ENCODE measurements at regions not wholly inside any gene's neighbourhood (a gene's known extent, or its start where the extent isn't known, plus 50 kb on each side); places are given as distances from the start of the nearest gene placed in this dataset.

- Histone ChIP-seq H3K27ac (no peak overlapping the region), H3K36me3 (no peaks in the 10 kb centered on the region), H3K4me3 (no peak overlapping the region), H3K27me3 (peaks cover 0 to 12% (median 0%) of the 10 kb centered on the region in 9 donors), H3K4me1 (no peaks in the 10 kb centered on the region), H3K9me3 (no peaks in the 10 kb centered on the region)
- WGBS, 4 donors = 89 to 93% (median 90%) methylated on average over 17 to 18 of the region's 18 CpGs
- no peak for TF ChIP-seq POLR2A (IDR thresholded peaks at IDR 0.05)
- TF ChIP-seq, protein P1, sequence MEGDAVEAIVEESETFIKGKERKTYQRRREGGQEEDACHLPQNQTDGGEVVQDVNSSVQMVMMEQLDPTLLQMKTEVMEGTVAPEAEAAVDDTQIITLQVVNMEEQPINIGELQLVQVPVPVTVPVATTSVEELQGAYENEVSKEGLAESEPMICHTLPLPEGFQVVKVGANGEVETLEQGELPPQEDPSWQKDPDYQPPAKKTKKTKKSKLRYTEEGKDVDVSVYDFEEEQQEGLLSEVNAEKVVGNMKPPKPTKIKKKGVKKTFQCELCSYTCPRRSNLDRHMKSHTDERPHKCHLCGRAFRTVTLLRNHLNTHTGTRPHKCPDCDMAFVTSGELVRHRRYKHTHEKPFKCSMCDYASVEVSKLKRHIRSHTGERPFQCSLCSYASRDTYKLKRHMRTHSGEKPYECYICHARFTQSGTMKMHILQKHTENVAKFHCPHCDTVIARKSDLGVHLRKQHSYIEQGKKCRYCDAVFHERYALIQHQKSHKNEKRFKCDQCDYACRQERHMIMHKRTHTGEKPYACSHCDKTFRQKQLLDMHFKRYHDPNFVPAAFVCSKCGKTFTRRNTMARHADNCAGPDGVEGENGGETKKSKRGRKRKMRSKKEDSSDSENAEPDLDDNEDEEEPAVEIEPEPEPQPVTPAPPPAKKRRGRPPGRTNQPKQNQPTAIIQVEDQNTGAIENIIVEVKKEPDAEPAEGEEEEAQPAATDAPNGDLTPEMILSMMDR (IDR thresholded peaks at IDR 0.05) = no peak
- intact Hi-C loops (cut with DNase I) = no loop called here
- DNase-seq (no peak), ATAC-seq (no peak)
Measured at GRCh38 chr22:49490692-49491091, 337.0 kb downstream of the BRD1 start.

DNA sequence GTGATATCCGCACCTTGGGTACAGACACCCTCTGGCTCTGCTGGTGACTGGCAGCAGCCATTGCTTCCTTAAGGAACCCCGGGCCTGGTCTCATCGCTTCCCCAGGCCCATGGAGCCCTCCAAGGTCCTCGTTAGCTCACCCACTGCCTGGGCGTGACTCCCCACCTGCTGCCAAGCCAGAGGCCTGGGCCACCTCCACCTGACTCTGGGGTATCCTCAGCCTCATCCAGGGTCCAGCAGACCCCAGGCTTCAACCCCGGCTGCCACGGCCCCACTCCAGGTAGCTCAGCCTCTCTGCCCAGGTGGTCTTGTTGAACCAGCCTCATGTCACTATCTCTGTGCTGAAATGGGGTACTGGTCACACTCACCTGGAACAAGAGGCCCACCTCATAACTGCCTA is 337.9 kb downstream of the BRD1 start:
- 94 to 97% (median 96%) methylated on average over 6 to 7 of the region's 7 CpGs for WGBS, 4 donors
- DNase-seq (no peak), ATAC-seq (no peak)
- no peak for TF ChIP-seq POLR2A (IDR thresholded peaks at IDR 0.05)
- TF ChIP-seq, protein P1 (IDR thresholded peaks at IDR 0.05) = no peak
- intact Hi-C loops (cut with DNase I) = no loop called here
- no peaks in the 10 kb centered on the region for H3K4me1 ChIP-seq
- H3K27ac ChIP-seq = no peak overlapping the region
- no peaks in the 10 kb centered on the region for H3K9me3 ChIP-seq
- H3K4me3 ChIP-seq = no peak overlapping the region
- H3K27me3 ChIP-seq = peaks cover 0 to 17% (median 0%) of the 10 kb centered on the region in 9 donors
- H3K36me3 ChIP-seq = no peaks in the 10 kb centered on the region

- Histone ChIP-seq H3K36me3 (no peaks in the 10 kb centered on the region), H3K4me3 (no peak overlapping the region), H3K27me3 (peaks cover 0 to 23% (median 0%) of the 10 kb centered on the region in 9 donors), H3K4me1 (no peaks in the 10 kb centered on the region), H3K9me3 (no peaks in the 10 kb centered on the region), H3K27ac (no peak overlapping the region)
- no peak for TF ChIP-seq POLR2A (IDR thresholded peaks at IDR 0.05)
- TF ChIP-seq, protein P1 (IDR thresholded peaks at IDR 0.05) = no peak
- DNase-seq (no peak), ATAC-seq (no peak)
- intact Hi-C loops (cut with DNase I) = no loop called here
- WGBS, 4 donors = 74 to 88% (median 81%) methylated on average over 7 to 10 of the region's 10 CpGs
Measured at GRCh38 chr22:49488943-49489342, 338.7 kb downstream of the BRD1 start.

DNA sequence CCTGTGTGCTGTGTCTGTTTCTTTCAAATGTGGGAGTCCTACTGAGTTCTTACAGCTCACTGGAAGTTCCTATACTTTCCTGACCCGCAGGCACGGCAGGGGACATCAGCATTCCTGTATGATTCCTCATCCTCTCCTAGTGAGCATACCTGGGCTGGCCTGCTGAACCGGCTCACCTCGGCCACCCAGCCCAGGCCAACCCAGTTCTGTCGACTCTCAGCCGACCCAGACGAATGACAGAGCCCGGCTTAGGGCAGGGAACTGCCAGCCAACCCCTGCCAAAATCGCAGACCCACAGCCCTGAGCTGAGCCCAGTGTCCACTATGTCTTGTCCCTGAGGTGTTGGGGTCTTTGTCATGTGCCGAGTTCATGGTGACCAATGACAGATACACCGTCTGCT is 339.7 kb downstream of the BRD1 start:
- no peak overlapping the region for H3K4me3 ChIP-seq
- TF ChIP-seq POLR2A (IDR thresholded peaks at IDR 0.05) = no peak
- TF ChIP-seq, protein P1 (IDR thresholded peaks at IDR 0.05) = no peak
- intact Hi-C loops (cut with DNase I) = no loop called here
- no peaks in the 10 kb centered on the region for H3K36me3 ChIP-seq
- H3K27me3 ChIP-seq = peaks cover 0 to 33% (median 2%) of the 10 kb centered on the region in 9 donors
- 34 to 48% (median 44%) methylated on average over 11 of the region's 11 CpGs for WGBS, 4 donors
- H3K27ac ChIP-seq = no peak overlapping the region
- ATAC-seq = no peak
- no peaks in the 10 kb centered on the region for H3K4me1 ChIP-seq
- no peaks in the 10 kb centered on the region for H3K9me3 ChIP-seq
- no peak for DNase-seq

Data from heart left ventricle (tissue), 16 donors.